ENCODE measurements at regions not wholly inside any gene's neighbourhood (a gene's known extent, or its start where the extent isn't known, plus 50 kb on each side); places are given as distances from the start of the nearest gene placed in this dataset.

- H3K79me2 ChIP-seq (ENCODE audit: control insufficient read depth, insufficient read depth, low read length) = no peaks in the 10 kb centered on the region
- Mint-ChIP-seq H3K9me3 (ENCODE audit: insufficient read depth) (no peaks in the 10 kb centered on the region), H3K27ac (no peak overlapping the region), H3K4me1 (no peaks in the 10 kb centered on the region), H3K4me3 (no peak overlapping the region), H3K27me3 (no peaks in the 10 kb centered on the region)
- H3K4me3 ChIP-seq (ENCODE audit: control extremely low read depth in 1 of 5, extremely low read depth in 1 of 5, insufficient read depth in 1 of 5, low read depth in 2 of 5, low read length in 4 of 5) = no peak overlapping the region
- no peaks in the 10 kb centered on the region for H3K36me3 ChIP-seq (replicated peaks in 1 of 2; ENCODE audit: control extremely low read depth in 1 of 2, control insufficient read depth in 1 of 2, extremely low read depth in 1 of 2, insufficient read depth in 2 of 2, low read length in 1 of 2)
- no peak for ATAC-seq (ENCODE audit: low read depth)
- no peak overlapping the region for H3K4me2 ChIP-seq (replicated peaks; ENCODE audit: low read depth, low read length, poor library complexity, severe bottlenecking)
- H3K27ac ChIP-seq (ENCODE audit: low read length in 2 of 2) = no peak overlapping the region
- intact Hi-C loops (cut with micrococcal nuclease) = no loop called here
- no peaks in the 10 kb centered on the region for H3K4me1 ChIP-seq (ENCODE audit: control insufficient read depth in 2 of 2, insufficient read depth in 2 of 2, low read length in 2 of 2)
- ChIA-PET POLR2A (no interaction called here), CTCF (no interaction called here)
- H2AFZ ChIP-seq (ENCODE audit: insufficient read depth, low read depth, low read length, poor library complexity, severe bottlenecking) = no peak overlapping the region
- WGBS (ENCODE audit: insufficient coverage) = 92% methylated on average over 2 of the region's 5 CpGs
- DNase-seq = no peak
- H3K9me3 ChIP-seq (ENCODE audit: control extremely low read depth in 1 of 3, control insufficient read depth in 2 of 3, insufficient read depth in 1 of 3, low read length in 2 of 3) = peaks cover 0 to 1% (median 0%) of the 10 kb centered on the region in 3 donors
- H3K27me3 ChIP-seq (replicated peaks in 1 of 4; ENCODE audit: control extremely low read depth in 1 of 4, control insufficient read depth in 3 of 4, insufficient read depth in 4 of 4, low read length in 3 of 4) = no peaks in the 10 kb centered on the region
- H3K9ac ChIP-seq (ENCODE audit: low read length) = no peak overlapping the region
- H4K20me1 ChIP-seq (ENCODE audit: control insufficient read depth, insufficient read depth, low read length, poor library complexity, severe bottlenecking) = no peaks in the 10 kb centered on the region
- no peak for TF ChIP-seq CTCF (IDR thresholded peaks at IDR 0.05)
Observed at GRCh38 chr4:64883087-64883807, 474.0 kb upstream of the TECRL start.

GRCh38 chr4:64882311-64883086 lies 473.2 kb upstream of the TECRL start:
- Mint-ChIP-seq H3K27me3 (no peaks in the 10 kb centered on the region), H3K4me3 (no peak overlapping the region), H3K9me3 (ENCODE audit: insufficient read depth) (no peaks in the 10 kb centered on the region), H3K27ac (no peak overlapping the region), H3K4me1 (no peaks in the 10 kb centered on the region)
- no peak overlapping the region for H3K9ac ChIP-seq (ENCODE audit: low read length)
- ChIA-PET POLR2A (no interaction called here), CTCF (no interaction called here)
- H3K79me2 ChIP-seq (ENCODE audit: control insufficient read depth, insufficient read depth, low read length) = no peaks in the 10 kb centered on the region
- no peaks in the 10 kb centered on the region for H3K36me3 ChIP-seq (replicated peaks in 1 of 2; ENCODE audit: control extremely low read depth in 1 of 2, control insufficient read depth in 1 of 2, extremely low read depth in 1 of 2, insufficient read depth in 2 of 2, low read length in 1 of 2)
- H3K4me3 ChIP-seq (ENCODE audit: control extremely low read depth in 1 of 5, extremely low read depth in 1 of 5, insufficient read depth in 1 of 5, low read depth in 2 of 5, low read length in 4 of 5) = no peak overlapping the region
- ATAC-seq (ENCODE audit: low read depth) = no peak
- WGBS (ENCODE audit: insufficient coverage) = 50% methylated on average over 1 of the region's 2 CpGs
- DNase-seq = no peak
- H3K4me1 ChIP-seq (ENCODE audit: control insufficient read depth in 2 of 2, insufficient read depth in 2 of 2, low read length in 2 of 2) = no peaks in the 10 kb centered on the region
- H3K4me2 ChIP-seq (replicated peaks; ENCODE audit: low read depth, low read length, poor library complexity, severe bottlenecking) = no peak overlapping the region
- peaks cover 0 to 1% (median 0%) of the 10 kb centered on the region in 3 donors for H3K9me3 ChIP-seq (ENCODE audit: control extremely low read depth in 1 of 3, control insufficient read depth in 2 of 3, insufficient read depth in 1 of 3, low read length in 2 of 3)
- H3K27ac ChIP-seq (ENCODE audit: low read length in 2 of 2) = no peak overlapping the region
- TF ChIP-seq EZH2 (IDR thresholded peaks at IDR 0.05; ENCODE audit: borderline replicate concordance, insufficient read depth, low read depth, low read length, poor library complexity, severe bottlenecking) (no peak), CTCF (IDR thresholded peaks at IDR 0.05) (no peak)
- H2AFZ ChIP-seq (ENCODE audit: insufficient read depth, low read depth, low read length, poor library complexity, severe bottlenecking) = no peak overlapping the region
- H3K27me3 ChIP-seq (replicated peaks in 1 of 4; ENCODE audit: control extremely low read depth in 1 of 4, control insufficient read depth in 3 of 4, insufficient read depth in 4 of 4, low read length in 3 of 4) = no peaks in the 10 kb centered on the region
- intact Hi-C loops (cut with micrococcal nuclease) = no loop called here
- no peaks in the 10 kb centered on the region for H4K20me1 ChIP-seq (ENCODE audit: control insufficient read depth, insufficient read depth, low read length, poor library complexity, severe bottlenecking)

All from B cell (primary cell).